LHCN-M2 (cell line): ENCODE measurements at regions not wholly inside any gene's neighbourhood (a gene's known extent, or its start where the extent isn't known, plus 50 kb on each side); places are given as distances from the start of the nearest gene placed in this dataset.
A peak's percentile ranks its signal among the peaks of the same experiment; 100 is the strongest.

ENCODE experiments used
- DNase-seq: peaks from one replicate; pipeline ENCODE4 v3.0.0-alpha.2; 2012; ENCODE audit warnings: low read depth

DNA sequence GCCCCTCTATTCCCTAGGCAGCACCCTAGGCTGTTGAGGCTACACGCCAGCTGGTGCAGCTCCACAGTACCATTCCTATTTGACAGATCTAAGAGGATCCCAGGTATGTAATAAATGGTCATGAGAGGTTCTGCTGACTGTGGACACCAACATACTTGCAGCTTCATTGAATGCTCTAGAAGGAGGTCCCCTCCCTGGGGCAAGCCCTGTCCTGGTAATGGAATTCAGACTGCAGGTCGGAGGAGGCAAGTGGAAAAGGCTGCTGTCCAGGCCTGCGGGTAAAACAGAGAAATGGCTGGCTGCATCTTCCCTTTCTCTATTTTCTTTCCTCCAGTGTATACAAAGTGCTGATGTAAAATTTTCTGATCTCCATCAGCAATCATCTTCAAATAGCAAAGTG is 66.1 kb upstream of the ZNF648 start:
- no peak for DNase-seq

DNA sequence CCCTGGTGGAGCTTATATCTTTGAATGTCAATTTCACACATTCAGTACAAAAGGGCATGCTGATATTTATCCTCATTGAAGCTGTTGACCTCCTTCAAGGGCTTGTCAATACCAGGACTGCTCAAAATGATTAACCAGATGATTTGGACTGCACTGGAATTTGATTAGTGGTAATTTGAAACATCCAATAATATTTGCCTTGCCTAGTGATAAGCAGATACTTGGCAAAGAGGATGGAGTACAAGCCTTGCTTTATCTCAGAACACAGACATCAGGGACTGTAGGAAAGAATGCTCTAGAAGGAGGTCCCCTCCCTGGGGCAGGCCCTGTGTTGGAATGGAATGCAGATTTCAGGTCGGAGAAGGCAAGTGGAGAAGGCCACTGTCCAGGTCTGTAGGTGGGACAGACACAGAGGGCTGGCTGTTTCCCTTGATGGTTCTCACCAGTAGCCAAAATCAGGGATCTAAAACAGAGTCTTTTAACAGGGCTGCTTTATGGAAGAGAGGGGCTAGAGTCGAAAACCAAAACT is 64.8 kb upstream of the ZNF648 start:
- DNase-seq, result no peak

DNA sequence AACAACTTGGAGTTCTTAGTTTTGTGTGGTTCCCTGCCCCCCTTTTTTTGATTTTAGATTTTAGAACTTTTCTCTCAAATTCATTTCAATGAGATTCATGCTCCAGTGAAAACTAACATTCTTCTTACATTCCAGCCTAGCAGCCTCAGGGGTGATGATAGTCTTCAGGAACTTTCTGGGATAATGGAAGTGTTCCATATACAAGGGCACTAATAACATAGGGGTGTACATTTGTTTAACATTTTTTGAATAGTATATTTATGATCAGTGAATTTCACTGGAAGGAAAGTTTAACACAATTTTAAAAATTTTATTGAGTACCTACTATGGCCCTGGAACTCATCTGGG is 61.4 kb upstream of the ZNF648 start:
- DNase-seq, result no peak

DNA sequence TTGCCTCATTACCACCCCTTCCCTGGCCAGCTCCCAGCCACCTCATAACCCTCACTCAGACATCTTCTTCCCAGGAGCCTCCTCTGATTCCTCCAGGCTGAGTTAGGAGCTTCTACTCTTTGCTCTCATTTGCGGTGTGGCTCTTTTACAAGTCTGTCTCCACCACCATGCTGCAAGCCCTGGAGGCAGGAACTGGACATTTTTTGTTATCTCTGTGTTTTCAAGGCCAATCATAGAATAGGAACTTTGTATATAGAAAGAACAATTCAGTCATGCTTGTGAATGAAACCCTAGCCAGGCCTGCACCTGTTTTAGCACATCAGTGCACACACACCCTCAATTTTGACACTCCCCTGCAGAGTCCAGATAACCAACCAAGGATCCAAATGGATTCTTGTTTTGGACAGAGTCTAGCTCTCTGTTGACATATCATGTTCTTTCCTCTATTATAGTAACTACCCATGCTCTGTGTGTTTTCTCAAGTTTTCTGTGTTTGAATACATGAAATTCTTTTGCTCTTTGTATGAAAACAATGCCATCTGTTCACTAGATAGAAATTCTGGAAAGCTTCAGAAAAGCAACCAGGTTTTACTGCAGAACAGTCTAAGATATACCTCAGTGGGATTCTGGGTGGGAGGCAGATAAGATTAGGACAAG is 60.9 kb upstream of the ZNF648 start:
- peak; percentile 38 for DNase-seq

DNA sequence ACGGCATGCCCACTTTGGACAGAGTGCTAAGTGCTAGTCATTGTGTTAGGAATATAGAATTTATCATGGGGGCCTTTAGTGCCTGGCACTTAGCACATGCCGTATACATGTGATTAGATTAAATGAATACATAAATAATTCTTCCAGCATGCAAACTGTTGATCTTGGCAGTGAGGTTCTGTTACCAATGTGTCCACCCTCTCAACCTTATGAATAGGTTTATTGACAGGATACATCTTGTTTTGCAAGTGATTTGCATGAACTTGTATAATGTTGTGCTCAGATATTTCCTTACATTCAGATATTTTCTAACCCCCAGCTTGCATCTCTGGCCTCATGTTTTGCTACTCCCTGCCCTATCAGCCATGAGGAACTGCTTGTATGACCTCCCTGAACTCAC is 60.3 kb upstream of the ZNF648 start:
- DNase-seq, result no peak

DNA sequence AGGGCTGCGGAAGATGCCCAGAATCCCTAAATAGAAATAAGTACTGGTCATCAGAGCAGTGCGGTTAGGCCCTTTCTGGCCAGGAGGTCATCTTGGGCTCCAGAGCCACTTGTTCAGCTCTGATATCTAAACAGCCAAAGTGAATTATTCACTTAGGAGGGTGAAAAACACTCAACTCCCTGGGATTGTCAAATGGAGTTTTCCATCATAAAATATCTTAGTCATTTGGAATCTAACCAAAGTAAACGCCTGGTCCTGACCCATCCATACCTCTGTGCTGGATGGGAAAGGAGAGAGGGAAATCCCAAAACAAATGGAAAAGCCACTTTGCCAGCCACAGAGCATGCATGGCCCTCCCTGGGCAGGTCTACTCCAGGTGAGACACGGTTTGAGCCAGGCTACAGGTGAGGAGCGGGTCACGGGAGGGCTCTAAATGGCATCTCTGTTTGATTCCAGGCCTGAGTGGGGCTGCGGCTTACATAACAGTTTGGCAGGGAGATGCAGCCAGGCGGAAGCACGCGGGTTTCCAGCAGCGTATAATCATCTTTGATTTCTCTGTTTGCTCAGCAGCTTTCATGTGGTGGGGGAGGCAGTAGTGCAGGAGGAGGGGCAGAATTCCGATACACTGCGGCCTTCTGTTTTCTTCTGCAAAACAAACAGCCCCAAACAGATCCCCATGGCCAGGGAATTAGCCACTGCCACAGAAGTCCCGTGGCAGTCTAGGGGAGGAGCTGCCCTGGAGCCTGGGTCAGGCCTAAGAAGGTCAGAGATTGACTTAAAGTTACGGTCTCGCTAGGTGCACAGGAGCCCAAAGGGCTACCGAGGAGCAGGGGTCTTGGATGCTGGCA is 59.1 kb upstream of the ZNF648 start:
- peak; percentile 61 for DNase-seq

DNA sequence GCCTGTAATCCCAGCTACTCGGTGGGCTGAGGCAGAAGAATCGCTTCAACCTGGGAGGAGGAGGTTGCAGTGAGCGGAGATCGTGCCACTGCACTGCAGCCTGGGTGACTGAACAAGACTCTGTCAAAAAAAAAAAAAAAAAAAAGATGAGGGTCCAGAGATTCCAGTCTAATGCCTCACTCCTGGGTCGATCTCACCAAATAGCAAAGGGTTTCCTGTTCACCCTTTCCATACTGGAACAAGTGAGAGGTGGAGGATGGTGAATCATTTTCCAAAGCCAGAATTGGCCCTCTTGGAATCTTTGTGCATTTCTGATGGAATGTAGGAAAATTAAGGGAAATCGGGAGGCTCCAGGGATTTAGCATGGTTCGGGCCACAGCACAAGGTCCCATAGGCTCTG is 58.1 kb upstream of the ZNF648 start:
- DNase-seq, result no peak

DNA sequence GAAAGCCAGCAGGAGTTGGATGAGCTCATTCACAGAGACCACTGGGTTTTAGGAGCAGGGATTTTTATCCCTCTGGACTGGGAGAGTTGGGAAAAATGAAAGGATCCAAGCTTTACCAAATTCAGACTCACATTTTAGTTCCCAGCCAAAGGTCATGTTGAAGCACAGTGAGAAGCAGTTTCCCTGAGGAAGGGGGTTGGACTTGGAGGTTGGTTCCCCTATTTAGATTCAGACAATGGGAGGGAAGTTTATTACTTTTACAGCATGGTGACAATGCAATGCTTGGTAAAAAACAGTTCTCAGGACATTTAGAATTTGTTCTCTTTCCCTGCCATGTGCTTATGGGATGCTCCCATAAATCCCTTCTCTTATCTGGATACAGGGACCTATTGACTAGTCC is 57.3 kb upstream of the ZNF648 start:
- no peak for DNase-seq

DNA sequence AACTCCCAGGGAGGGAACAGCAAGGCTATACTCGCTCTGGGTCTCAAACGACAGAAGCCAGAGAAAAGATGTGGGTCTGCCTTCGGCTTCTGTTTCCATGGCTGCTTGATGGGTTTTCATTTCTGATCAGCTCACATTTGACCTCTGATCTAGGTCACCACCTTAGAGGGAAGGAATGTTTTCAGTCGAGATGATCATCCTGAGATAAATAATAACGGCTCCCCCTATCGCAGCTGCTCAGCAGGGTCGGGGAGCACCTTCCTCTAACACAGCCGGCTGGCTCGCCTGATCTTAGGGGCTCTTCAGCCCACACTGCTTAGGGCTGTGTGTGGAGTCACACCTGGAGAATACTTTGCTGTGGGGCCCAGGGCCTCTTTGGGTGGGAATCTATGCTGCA is 53.1 kb upstream of the ZNF648 start:
- no peak for DNase-seq

DNA sequence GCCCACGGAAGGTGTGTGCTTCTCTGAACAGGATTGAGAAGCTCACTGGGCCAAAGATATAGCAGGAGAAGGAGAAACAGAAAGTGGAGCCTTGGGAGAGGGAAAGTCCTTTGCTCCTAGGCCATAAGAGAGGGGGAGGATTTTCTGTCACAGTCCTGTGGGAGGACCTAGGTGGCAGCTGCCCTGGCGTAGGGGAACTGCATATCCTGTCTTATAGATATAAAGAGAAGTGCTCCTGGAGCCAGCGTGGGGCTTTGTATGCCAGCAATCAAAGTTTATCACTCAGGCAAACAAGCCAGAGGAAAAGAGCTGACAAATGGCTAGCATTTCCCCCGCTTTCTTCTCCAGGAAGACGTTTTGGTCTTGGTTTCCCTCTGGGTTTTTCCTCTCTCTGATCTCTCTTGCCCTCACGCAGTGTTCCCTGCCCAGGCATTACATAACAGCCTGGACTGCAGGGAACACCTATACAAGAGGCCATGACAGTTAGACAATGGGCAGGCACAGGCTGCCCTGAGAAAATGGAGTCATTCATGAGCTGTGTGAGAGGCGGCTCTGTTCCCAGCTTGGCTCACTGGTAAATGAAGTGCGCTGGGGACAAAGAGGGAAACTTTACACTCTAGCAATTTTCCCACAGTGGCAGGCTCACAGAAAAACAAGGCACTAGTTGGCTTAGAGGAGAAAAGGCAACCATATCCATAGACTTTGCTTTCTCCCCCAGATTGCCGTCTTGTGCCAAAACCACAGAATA is 52.5 kb upstream of the ZNF648 start:
- DNase-seq, result no peak

DNA sequence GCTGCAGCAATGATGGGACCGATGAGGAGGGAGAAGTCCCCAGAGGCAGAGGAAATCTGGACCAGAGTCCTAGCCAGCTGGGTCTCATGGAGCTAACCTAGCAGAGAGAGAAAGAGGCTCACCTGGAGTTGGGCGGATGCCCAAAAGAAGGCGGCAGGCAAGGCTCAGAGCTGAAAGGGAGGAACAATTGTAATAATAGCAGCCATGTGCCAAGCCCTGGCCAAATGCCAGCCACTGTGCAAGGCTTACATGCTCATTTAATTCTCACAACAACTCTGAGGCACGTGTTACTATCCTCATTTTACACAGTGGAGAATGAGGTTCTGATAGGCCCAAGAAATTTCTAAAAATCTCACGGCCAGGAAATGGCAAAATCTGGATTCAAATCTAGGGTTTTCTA is 50.0 kb upstream of the ZNF648 start:
- DNase-seq, result no peak
